A673 (cell line): ENCODE measurements at regions not wholly inside any gene's neighbourhood (a gene's known extent, or its start where the extent isn't known, plus 50 kb on each side); places are given as distances from the start of the nearest gene placed in this dataset.

Experiments
- BruUV-seq: library from RNA; stranded (reverse); fragments of 400-500 nt; replicated peaks from 2 replicates; lab custom pipeline; 2021; lab: Mats Ljungman, UMichigan
- CTCF ChIA-PET: fragments of 300-600 bp; sonication (Branson Sonifier 250); formaldehyde crosslinking; loops from one replicate; lab custom pipeline; 2022; ENCODE audit warnings: antibody characterized with exemption; lab: Charles Lee
- POLR2A ChIA-PET: fragments of 300-600 bp; sonication (Branson Sonifier 250); formaldehyde crosslinking; loops from one replicate; lab custom pipeline; 2022; ENCODE audit warnings: antibody characterized with exemption; ENCODE audit not compliant: low non-redundant PET; lab: Charles Lee
- DNase-seq: peaks from one replicate; pipeline ENCODE4 v3.0.0-alpha.2; 2015; ENCODE audit warnings: low spot score
- H3K27ac ChIP-seq: fragments of 200-600 bp; sonication (generic); 2 replicates; pipeline ENCODE4 v1.5.1; 2016; ENCODE audit warnings: mixed run types, low read depth, mild to moderate bottlenecking, mixed read lengths, antibody characterized with exemption, low read length; ENCODE audit not compliant: poor library complexity, severe bottlenecking
- H3K27me3 ChIP-seq: fragments of 200-600 bp; sonication (generic); replicated peaks from 2 replicates; pipeline ENCODE4 v1.6.1; 2017; ENCODE audit warnings: mixed run types, low read depth, mild to moderate bottlenecking, mixed read lengths, antibody characterized with exemption, low read length; ENCODE audit not compliant: insufficient read depth, poor library complexity
- H3K36me3 ChIP-seq: fragments of 200-600 bp; sonication (generic); 2 replicates; pipeline ENCODE4 v1.6.1; 2016; ENCODE audit warnings: mixed run types, mild to moderate bottlenecking, mixed read lengths, antibody characterized with exemption, low read length; ENCODE audit not compliant: insufficient read depth, poor library complexity, severe bottlenecking
- H3K4me1 ChIP-seq: fragments of 200-600 bp; sonication (generic); 2 replicates; pipeline ENCODE4 v1.6.1; 2017; ENCODE audit warnings: mixed run types, mild to moderate bottlenecking, mixed read lengths, antibody characterized with exemption, low read length; ENCODE audit not compliant: insufficient read depth, poor library complexity, severe bottlenecking
- H3K4me3 ChIP-seq: fragments of 200-600 bp; sonication (generic); 2 replicates; pipeline ENCODE4 v1.5.1; 2016; ENCODE audit warnings: low read depth, mixed run types, mild to moderate bottlenecking, mixed read lengths, low read length; ENCODE audit not compliant: poor library complexity, severe bottlenecking
- H3K9me3 ChIP-seq: fragments of 200-600 bp; sonication (generic); 2 replicates; pipeline ENCODE4 v1.6.1; 2016; ENCODE audit warnings: mixed run types, low read depth, mild to moderate bottlenecking, mixed read lengths, antibody characterized with exemption, low read length; ENCODE audit not compliant: poor library complexity, severe bottlenecking
- EZH2 ChIP-seq: fragments of 200-600 bp; sonication (generic); IDR thresholded peaks from 2 replicates; pipeline ENCODE4 v1.6.1; 2017; ENCODE audit warnings: borderline replicate concordance, low read depth, mild to moderate bottlenecking, mixed read lengths, antibody characterized with exemption, low read length; ENCODE audit not compliant: poor library complexity, severe bottlenecking
- intact Hi-C: fragments of 100-400 bp; cut with micrococcal nuclease; formaldehyde crosslinking; loops from one replicate; pipeline ENCODE4 v1.10.0; 2022; ENCODE audit not compliant: unreplicated experiment
- TF ChIP-seq, protein P1 (sequence below): fragments of 300-800, 200-600 bp; sonication (generic); conservative IDR thresholded peaks from 2 replicates; pipeline ENCODE4 v1.5.1; 2017; ENCODE audit warnings: low read depth, mild to moderate bottlenecking, antibody characterized with exemption, low read length, moderate library complexity, mixed read lengths

DNA sequence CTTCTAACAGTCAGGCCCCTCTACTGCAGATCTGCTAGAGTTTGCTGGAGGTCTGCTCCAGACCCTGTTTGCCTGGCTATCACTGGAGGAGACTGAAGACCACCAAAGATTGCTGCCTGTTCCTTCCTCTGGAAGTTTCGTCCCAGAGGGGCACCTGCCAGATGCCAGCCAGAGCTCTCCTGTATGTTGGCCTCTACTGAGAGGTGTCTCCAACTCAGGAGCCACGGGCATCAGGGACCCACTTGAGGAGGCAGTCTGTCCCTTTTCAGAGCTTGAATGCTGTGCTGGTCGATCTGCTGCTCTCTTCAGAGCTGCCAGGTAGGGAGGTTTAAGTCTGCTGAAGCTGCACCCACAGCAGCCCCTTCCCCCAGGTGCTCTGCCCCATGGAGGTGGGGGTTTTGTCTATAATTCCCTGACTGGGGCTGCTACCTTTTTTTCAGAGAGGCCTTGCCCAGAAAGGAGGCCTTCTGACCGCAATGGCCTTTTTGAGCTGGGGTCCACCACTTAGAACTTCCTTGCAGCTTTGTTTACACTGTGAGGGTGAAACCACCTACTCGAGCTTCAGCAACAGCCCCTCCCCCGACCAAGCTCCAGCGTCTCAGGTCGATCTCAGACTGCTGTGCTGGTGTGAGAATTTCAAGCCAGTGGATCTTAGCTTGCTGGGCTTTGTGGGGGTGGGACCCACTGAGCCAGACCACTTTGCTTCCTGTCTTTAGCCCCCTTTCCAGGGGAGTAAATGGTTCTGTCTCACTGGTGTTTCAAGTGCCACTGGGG is 566.0 kb downstream of the NR4A2 start:
- no peak overlapping the region for H3K4me3 ChIP-seq
- H3K9me3 ChIP-seq, result no peaks in the 10 kb centered on the region
- ChIA-PET POLR2A (no interaction called here), CTCF (no interaction called here)
- no peak for DNase-seq
- no peaks in the 10 kb centered on the region for H3K4me1 ChIP-seq
- no peaks in the 10 kb centered on the region for H3K36me3 ChIP-seq
- no peak overlapping the region for H3K27ac ChIP-seq
- H3K27me3 ChIP-seq, result no peaks in the 10 kb centered on the region
- intact Hi-C loops, result no loop called here
- TF ChIP-seq, protein P1, sequence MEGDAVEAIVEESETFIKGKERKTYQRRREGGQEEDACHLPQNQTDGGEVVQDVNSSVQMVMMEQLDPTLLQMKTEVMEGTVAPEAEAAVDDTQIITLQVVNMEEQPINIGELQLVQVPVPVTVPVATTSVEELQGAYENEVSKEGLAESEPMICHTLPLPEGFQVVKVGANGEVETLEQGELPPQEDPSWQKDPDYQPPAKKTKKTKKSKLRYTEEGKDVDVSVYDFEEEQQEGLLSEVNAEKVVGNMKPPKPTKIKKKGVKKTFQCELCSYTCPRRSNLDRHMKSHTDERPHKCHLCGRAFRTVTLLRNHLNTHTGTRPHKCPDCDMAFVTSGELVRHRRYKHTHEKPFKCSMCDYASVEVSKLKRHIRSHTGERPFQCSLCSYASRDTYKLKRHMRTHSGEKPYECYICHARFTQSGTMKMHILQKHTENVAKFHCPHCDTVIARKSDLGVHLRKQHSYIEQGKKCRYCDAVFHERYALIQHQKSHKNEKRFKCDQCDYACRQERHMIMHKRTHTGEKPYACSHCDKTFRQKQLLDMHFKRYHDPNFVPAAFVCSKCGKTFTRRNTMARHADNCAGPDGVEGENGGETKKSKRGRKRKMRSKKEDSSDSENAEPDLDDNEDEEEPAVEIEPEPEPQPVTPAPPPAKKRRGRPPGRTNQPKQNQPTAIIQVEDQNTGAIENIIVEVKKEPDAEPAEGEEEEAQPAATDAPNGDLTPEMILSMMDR, result no peak
- TF ChIP-seq EZH2, result no peak
- no TSS peak for BruUV-seq

DNA sequence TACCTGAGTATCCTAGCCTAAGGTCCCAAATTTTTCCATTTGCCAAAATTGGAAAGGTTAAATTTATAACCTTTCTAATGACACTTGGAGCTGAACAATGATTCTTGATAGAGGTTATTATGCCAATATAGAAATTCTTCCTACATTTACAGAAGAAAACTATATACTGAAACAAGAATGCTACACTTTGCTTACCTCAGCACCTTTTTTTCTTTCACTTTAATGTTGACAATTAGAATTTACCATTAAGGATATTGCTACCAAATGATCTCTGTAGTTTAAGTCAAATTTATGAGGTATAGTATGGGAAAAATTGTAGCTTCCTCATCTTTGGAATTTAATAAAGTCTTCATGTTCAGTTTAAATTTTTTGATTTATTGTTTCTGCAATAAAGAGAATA is 577.0 kb downstream of the NR4A2 start:
- no peak for DNase-seq
- H3K9me3 ChIP-seq, result no peaks in the 10 kb centered on the region
- H3K27me3 ChIP-seq, result no peaks in the 10 kb centered on the region
- no peak overlapping the region for H3K4me3 ChIP-seq
- ChIA-PET POLR2A (no interaction called here), CTCF (no interaction called here)
- intact Hi-C loops, result no loop called here
- BruUV-seq, result no TSS peak
- H3K27ac ChIP-seq, result no peak overlapping the region
- H3K4me1 ChIP-seq, result no peaks in the 10 kb centered on the region
- TF ChIP-seq EZH2, result no peak
- no peaks in the 10 kb centered on the region for H3K36me3 ChIP-seq

DNA sequence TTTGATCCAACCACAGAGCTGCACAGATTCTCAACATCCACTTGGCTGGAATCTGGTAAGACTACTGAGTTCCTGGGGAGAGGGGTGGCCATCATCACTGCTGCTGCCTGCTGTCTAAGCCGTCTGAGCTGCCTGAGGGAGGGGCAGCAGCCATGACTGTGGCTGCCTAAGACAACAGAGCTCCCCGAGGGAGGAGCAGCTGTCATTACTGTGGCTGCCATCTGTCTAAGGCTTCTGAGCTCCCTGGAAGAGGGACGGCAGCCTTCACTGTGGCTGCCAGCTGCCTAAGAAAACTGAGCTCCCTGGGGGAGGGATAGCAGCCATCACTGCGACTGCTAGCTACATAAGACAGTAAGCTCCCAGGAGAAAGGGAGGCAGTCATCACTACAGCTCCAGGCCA is 584.4 kb downstream of the NR4A2 start:
- no peaks in the 10 kb centered on the region for H3K9me3 ChIP-seq
- no peak for DNase-seq
- no TSS peak for BruUV-seq

More for the DNA sequence above, 584.4 kb downstream of the NR4A2 start:
- no peak overlapping the region for H3K4me3 ChIP-seq
- ChIA-PET POLR2A (no interaction called here), CTCF (no interaction called here)
- H3K27ac ChIP-seq, result no peak overlapping the region
- H3K27me3 ChIP-seq, result no peaks in the 10 kb centered on the region
- no peaks in the 10 kb centered on the region for H3K36me3 ChIP-seq
- H3K4me1 ChIP-seq, result no peaks in the 10 kb centered on the region
- TF ChIP-seq, protein P1, result no peak
- TF ChIP-seq EZH2, result no peak
- intact Hi-C loops, result no loop called here
